HepG2 (cell line): ENCODE measurements at regions not wholly inside any gene's neighbourhood (a gene's known extent, or its start where the extent isn't known, plus 50 kb on each side); places are given as distances from the start of the nearest gene placed in this dataset.

Source experiments
- E2F5 ChIP-seq: sonication (generic); formaldehyde crosslinking; conservative IDR thresholded peaks from 2 replicates; pipeline ENCODE4 v1.4.0; 2020; ENCODE audit warnings: missing genetic modification reagents
- IKZF5 ChIP-seq: IDR thresholded peaks from 2 replicates; pipeline ENCODE4 v1.6.1; 2018; ENCODE audit warnings: missing genetic modification reagents, mild to moderate bottlenecking, missing compliant biosample characterization

GRCh38 chr2:66846887-66847286 lies 412.0 kb downstream of the MEIS1 start:
- TF ChIP-seq IKZF5 (CRISPR knock-in tag) (no peak), E2F5 (CRISPR knock-in tag) (no peak)
